ACHN (cell line): ENCODE measurements at regions not wholly inside any gene's neighbourhood (a gene's known extent, or its start where the extent isn't known, plus 50 kb on each side); places are given as distances from the start of the nearest gene placed in this dataset.

Experiments used
- DNase-seq: peaks from one replicate; pipeline ENCODE4 v3.0.0-alpha.2; 2015
- in situ Hi-C: cut with HindIII; loops from 2 replicates; pipeline ENCODE4 v1.10.0; 2017; ENCODE audit warnings: low sequenced_read_pairs, low pct_ligation_motif_present, low pct_unique_long_range_greater_than_20kb

DNA sequence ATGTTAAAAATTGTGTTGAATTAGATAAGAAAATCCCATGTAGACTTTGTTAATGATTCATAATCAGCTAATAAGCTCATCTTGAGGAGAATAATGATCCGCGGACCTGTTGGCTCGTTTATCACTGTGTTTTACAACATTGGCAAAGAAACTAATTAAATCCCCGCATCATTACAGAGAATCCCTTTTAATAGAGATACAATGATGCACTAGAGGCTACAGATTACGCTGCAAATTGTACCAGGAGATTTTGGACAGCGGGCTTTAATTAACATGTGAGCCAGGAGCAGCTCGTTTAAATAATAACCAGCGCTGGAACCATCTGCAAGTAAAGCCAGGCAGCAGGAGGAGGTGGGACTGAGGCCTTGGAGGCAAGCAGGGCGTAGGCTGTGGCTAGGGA lies 280.3 kb upstream of the POU3F1 start:
- in situ Hi-C loops: no loop called here
- DNase-seq: no peak

GRCh38 chr1:38326135-38326534 lies 279.5 kb upstream of the POU3F1 start:
- in situ Hi-C loops: no loop called here
- DNase-seq: no peak

- DNase-seq: no peak
- in situ Hi-C loops: no loop called here
Measured at GRCh38 chr1:38312753-38313152, 266.2 kb upstream of the POU3F1 start.

DNA sequence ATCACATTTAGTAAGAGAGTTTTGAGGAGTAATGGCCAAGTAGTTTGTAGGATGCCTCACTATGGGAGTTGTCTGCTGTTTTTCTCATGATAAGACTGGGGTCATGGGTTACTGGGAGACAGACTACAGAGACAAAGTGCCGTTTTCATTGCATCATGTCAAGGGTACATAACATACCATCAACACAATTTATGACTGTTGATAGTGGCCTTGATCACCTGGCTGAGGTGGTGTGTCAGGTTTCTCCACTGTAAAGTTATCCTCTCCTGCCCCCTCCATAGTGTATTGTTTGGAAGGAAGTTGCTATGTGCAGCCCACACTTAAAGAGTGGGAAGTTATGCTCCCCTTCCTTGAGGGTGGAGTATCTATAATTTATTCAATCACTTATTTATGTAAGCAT lies 263.5 kb upstream of the POU3F1 start:
- no peak for DNase-seq
- in situ Hi-C loops: no loop called here

GRCh38 chr1:38308780-38309179 lies 262.2 kb upstream of the POU3F1 start:
- in situ Hi-C loops: no loop called here
- no peak for DNase-seq

DNA sequence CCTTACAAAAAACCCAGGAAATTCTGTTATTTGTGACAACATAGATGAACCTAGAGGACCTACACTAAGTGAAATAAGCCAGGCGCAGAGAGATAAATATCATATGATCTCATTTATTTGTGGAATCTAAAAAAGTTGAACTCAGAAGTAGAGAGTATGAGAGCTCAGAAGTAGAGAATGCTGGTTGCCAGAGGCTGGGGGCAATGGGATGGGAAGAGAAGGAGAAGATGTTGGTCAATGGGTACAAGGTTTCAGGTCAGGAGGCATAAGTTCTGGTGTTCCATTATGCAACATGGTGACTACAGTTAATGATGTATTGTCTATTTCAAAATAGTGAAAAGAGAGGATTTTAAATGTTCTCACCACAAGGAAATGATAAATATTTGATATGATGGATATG lies 259.1 kb upstream of the POU3F1 start:
- DNase-seq: no peak
- in situ Hi-C loops: no loop called here

- in situ Hi-C loops: no loop called here
- DNase-seq: no peak
Measured at GRCh38 chr1:38303843-38304242, 257.2 kb upstream of the POU3F1 start.

- in situ Hi-C loops: no loop called here
- no peak for DNase-seq
Measured at GRCh38 chr1:38301040-38301439, 254.4 kb upstream of the POU3F1 start.

DNA sequence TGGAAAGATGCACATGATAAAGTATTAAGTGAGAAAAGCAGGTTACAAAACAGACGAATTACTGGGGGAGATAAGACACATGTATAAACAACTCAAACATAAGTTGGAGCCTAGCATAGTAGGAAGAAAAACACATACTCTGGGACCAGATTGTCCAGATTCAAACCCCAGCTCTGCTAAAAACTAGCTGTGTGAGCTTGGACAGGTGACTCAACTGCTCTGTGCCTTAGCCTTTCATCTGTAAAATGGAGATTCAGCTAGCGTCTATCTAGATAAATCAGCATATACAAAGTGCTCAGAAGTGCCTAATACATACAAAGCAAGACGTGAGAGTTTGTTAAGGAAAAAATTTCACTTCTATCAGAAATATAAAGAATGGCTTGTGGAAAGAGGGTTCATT lies 254.0 kb upstream of the POU3F1 start:
- in situ Hi-C loops: no loop called here
- no peak for DNase-seq

GRCh38 chr1:38297842-38298241 lies 251.2 kb upstream of the POU3F1 start:
- no peak for DNase-seq
- in situ Hi-C loops: no loop called here

GRCh38 chr1:38297246-38297645 lies 250.7 kb upstream of the POU3F1 start:
- DNase-seq: no peak
- in situ Hi-C loops: no loop called here

DNA sequence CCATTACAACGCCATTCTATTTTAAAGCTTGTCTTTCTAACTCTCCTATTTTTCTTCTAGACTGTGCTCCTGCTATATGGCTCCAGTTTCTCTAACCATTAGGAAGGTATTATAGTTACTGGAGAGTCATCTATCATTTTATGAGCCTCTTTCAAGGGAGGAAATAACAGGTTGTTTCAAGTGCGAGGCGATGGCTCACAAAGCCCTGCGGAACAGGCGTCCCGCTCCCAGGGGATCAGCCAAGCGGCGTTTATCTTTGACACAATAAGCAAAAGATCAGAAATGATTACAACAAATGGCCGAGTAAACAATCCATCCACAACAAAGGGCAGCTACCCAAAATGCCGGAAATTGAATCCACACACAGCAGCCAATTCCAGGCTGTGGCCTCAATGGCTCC lies 249.5 kb upstream of the POU3F1 start:
- in situ Hi-C loops: no loop called here

DNA sequence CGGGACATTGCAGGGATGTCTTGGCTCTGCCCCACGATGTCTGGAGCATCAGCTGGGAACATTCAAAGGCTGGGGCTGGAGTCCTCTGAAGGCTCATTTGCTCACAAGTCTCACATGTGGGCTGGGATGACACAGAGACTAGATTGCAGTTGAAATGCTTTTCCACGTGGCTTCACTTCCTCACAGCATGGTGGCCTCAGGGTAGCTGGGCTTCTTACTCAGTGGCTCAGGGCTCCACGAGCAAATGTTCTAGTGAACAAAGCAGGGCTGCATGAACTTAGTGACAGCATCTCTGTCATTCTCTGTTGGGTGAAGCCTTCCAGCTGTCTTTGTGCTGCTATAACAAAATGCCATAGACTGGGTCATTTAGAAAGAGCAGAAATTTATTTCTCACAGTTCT lies 247.0 kb upstream of the POU3F1 start:
- in situ Hi-C loops: no loop called here
- no peak for DNase-seq

More for the DNA sequence above, 249.5 kb upstream of the POU3F1 start:
- DNase-seq: no peak

DNA sequence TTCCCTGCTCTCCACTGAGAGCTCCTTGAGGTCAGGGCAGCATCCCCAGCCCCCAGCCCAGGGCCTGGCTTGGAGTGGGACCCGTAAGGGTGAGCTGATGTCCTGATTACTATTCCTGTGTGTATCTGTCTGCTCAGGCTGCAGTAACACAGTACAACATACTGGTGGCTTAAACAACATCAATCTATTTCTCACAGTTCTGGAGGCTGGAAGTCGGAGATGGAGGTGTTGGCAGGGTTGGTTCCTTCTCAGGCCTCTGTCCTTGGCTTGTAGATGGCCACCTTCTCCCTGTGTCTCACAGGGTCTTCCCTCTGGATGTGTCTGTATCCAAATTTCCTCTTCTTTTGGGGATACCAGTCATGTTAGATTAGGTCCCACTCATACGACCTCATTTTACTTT lies 246.4 kb upstream of the POU3F1 start:
- no peak for DNase-seq
- in situ Hi-C loops: no loop called here

DNA sequence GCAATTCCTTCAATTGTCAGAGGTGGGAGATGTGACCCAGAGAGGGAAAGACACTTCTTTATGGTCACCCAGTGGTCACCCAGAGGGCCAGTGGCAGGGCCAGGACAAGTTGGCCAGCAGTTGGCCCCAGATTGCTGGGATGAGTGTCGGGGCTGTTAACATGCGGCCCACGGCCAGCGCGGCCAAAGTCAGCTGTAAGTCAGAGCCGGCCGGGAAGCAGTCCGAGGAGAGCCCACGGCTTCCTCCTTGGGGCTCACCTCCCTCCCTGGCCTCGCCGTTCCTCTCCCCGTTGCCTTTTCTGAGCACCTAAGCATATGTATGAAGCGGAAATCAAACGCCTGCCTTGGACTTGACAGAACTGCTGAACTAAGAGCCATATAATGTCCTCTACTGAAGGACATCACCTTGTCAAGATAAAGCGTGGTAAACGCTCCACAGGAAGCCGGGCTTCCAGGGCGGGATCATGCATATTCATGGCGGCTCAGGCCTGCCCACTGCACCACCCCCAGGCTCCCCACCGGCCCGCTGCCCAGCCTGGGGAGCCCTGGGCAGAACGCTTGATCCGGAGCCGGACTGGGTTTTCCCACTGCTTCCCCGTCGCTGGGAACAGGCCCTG lies 245.4 kb upstream of the POU3F1 start:
- no peak for DNase-seq
- in situ Hi-C loops: no loop called here

GRCh38 chr1:38291336-38291735 lies 244.7 kb upstream of the POU3F1 start:
- no peak for DNase-seq
- in situ Hi-C loops: no loop called here

- in situ Hi-C loops: no loop called here
- no peak for DNase-seq
Measured at GRCh38 chr1:38289034-38289433, 242.4 kb upstream of the POU3F1 start.

DNA sequence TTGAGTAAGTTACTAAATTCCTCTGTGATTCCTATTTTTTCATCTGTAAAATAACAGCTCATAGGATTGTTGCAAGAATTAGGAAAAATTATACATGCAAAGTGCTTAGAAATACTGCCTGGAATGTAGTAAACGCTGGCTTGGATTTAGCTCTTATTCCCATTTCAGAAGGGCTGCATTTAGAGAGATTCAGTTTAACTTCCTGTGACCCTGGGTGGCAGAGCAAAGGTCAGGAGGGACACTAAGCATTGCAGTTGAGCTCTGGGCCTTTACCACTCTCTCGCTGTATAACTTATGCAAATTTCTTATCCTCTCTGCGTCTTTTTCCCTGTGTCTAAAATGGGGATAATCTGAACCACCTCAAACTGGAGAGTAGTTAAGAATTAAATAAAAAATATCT lies 241.0 kb upstream of the POU3F1 start:
- no peak for DNase-seq
- in situ Hi-C loops: no loop called here

DNA sequence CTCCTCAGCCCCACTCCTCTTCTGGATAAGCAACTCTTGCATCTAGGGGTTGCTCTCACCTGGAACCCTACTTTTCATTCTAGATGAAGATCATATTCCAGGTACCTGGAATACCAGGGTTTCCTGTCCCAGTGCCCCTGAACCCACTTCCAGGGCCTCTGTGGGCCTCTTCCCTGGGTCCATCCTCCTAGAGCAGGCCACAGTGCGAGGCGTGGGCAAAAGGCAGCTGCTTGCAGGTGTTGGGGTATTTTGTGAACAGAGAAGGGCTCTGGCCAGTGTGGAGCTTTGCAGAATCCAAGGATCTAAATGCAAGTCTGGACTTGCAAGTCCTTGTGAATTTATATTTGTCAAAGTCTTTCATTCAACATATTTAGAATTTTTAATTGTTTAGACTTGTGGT lies 240.4 kb upstream of the POU3F1 start:
- in situ Hi-C loops: no loop called here
- no peak for DNase-seq

- in situ Hi-C loops: no loop called here
- no peak for DNase-seq
Measured at GRCh38 chr1:38285807-38286530, 239.4 kb upstream of the POU3F1 start.
